HCT116 (cell line): ENCODE measurements at regions not wholly inside any gene's neighbourhood (a gene's known extent, or its start where the extent isn't known, plus 50 kb on each side); places are given as distances from the start of the nearest gene placed in this dataset.

Experiments
- ATAC-seq: fragments of 200-7000 bp; cut with Tn5 transposase; 2 replicates; pipeline ENCODE4 v1.9.1; 2020; ENCODE audit warnings: mild to moderate bottlenecking, moderate library complexity
- BruUV-seq: library from RNA; stranded (reverse); fragments of 400-500 nt; replicated peaks from 2 replicates; lab custom pipeline; 2021; lab: Mats Ljungman, UMichigan
- CTCF ChIA-PET: fragments of 300-600 bp; sonication (Branson Sonifier 250); formaldehyde crosslinking; loops from one replicate; lab custom pipeline; 2021; ENCODE audit warnings: antibody characterized with exemption; lab: Charles Lee
- POLR2A ChIA-PET: fragments of 300-600, 350-600 bp; sonication (Branson Sonifier 250); formaldehyde crosslinking; loops from one replicate; lab custom pipeline; 2021; ENCODE audit warnings: antibody characterized with exemption; lab: Charles Lee
- RAD21 ChIA-PET, 2 experiments: fragments of 300-600 bp; sonication (Branson Sonifier 250); formaldehyde crosslinking; loops; one replicate each; lab custom pipeline; 2023; ENCODE audit warnings: low total read pairs in 2 of 2; ENCODE audit not compliant: uncharacterized antibody in 2 of 2, unreplicated experiment in 2 of 2, low non-redundant PET in 1 of 2; lab: Charles Lee
- DNase-seq: peaks from one replicate; pipeline ENCODE4 v3.0.0-alpha.2; 2010; ENCODE audit warnings: low read depth, low spot score
- H2AFZ ChIP-seq: fragments of 200-600 bp; shearing (Covaris generic), sonication (generic); 2 replicates; pipeline ENCODE4 v1.6.1; 2017; ENCODE audit warnings: low read depth, mixed run types, mixed read lengths, antibody characterized with exemption, low read length; ENCODE audit not compliant: poor library complexity, severe bottlenecking
- H3K27ac ChIP-seq: 2 replicates; pipeline ENCODE4 v1.5.1; 2012; ENCODE audit warnings: low read depth, low read length
- H3K27me3 ChIP-seq: fragments of 200-600 bp; sonication (generic); 2 replicates; pipeline ENCODE4 v1.6.1; 2016; ENCODE audit warnings: mixed run types, low read length, mixed read lengths; ENCODE audit not compliant: insufficient read depth
- H3K36me3 ChIP-seq, 2 experiments: fragments of 200-500 bp in 1 of 2; fragments of 200-600 bp in 1 of 2; sonication (Bioruptor generic) in 1 of 2; sonication (generic) in 1 of 2; 2 replicates each; pipeline versions ENCODE4 v1.5.1 to v1.6.1; 2014 to 2016; ENCODE audit warnings: low read length in 2 of 2, inconsistent platforms in 1 of 2, mixed read lengths in 1 of 2, mixed run types in 1 of 2; ENCODE audit not compliant: insufficient read depth in 2 of 2, control insufficient read depth in 1 of 2
- H3K4me1 ChIP-seq, 2 experiments: fragments of 200-600 bp in 1 of 2; sonication (generic) in 1 of 2; 2 replicates each; pipeline versions ENCODE4 v1.5.1 to v1.6.1; 2012 to 2017; ENCODE audit warnings: low read length in 2 of 2, inconsistent platforms in 1 of 2, mild to moderate bottlenecking in 1 of 2, mixed read lengths in 1 of 2, mixed run types in 1 of 2, moderate library complexity in 1 of 2; ENCODE audit not compliant: insufficient read depth in 2 of 2, control insufficient read depth in 1 of 2
- H3K4me2 ChIP-seq: fragments of 200-600 bp; sonication (generic); 2 replicates; pipeline ENCODE4 v1.6.1; 2017; ENCODE audit warnings: mixed run types, low read length, mixed read lengths
- H3K4me3 ChIP-seq, 2 experiments: fragments of 200-600 bp in 1 of 2; sonication (generic) in 1 of 2; replicated peaks in 1 of 2; 2 replicates each; pipeline ENCODE4 v1.5.1; 2011 to 2016; ENCODE audit warnings: low read length in 2 of 2, control low read depth in 1 of 2, low read depth in 1 of 2, mild to moderate bottlenecking in 1 of 2, mixed read lengths in 1 of 2, mixed run types in 1 of 2
- H3K79me2 ChIP-seq: fragments of 200-600 bp; sonication (generic); 2 replicates; pipeline ENCODE4 v1.6.1; 2017; ENCODE audit warnings: mild to moderate bottlenecking, mixed run types, low read length, moderate library complexity, mixed read lengths; ENCODE audit not compliant: insufficient read depth
- H3K9ac ChIP-seq: fragments of 200-600 bp; sonication (generic); 2 replicates; pipeline ENCODE4 v1.6.1; 2016; ENCODE audit warnings: low read length, mixed read lengths
- H3K9me2 ChIP-seq: fragments of 200-600 bp; sonication (generic), shearing (Covaris generic); 2 replicates; pipeline ENCODE4 v1.6.1; 2017; ENCODE audit warnings: mixed run types, mild to moderate bottlenecking, moderate library complexity; ENCODE audit not compliant: insufficient read depth
- H3K9me3 ChIP-seq, 2 experiments: fragments of 200-500 bp in 1 of 2; fragments of 200-600 bp in 1 of 2; sonication (Bioruptor generic) in 1 of 2; sonication (generic) in 1 of 2; 2 replicates each; pipeline ENCODE4 v1.6.1; 2014 to 2017; ENCODE audit warnings: low read length in 2 of 2, mixed read lengths in 2 of 2, inconsistent platforms in 1 of 2, low read depth in 1 of 2, mild to moderate bottlenecking in 1 of 2, mixed run types in 1 of 2, moderate library complexity in 1 of 2; ENCODE audit not compliant: control insufficient read depth in 1 of 2, insufficient read depth in 1 of 2
- H4K20me1 ChIP-seq: fragments of 200-600 bp; sonication (generic), shearing (Covaris generic); 2 replicates; pipeline ENCODE4 v1.6.1; 2017; ENCODE audit warnings: mixed run types, mild to moderate bottlenecking, moderate library complexity; ENCODE audit not compliant: insufficient read depth
- ATF3 ChIP-seq: IDR thresholded peaks from 2 replicates; pipeline ENCODE4 v1.6.1; 2012
- EGR1 ChIP-seq: IDR thresholded peaks from 2 replicates; pipeline ENCODE4 v1.6.1; 2012; ENCODE audit warnings: low read depth
- EZH2phosphoT487 ChIP-seq: fragments of 200-600 bp; IDR thresholded peaks from 2 replicates; pipeline ENCODE4 v1.6.1; 2018; ENCODE audit warnings: antibody characterized with exemption, borderline replicate concordance
- FOSL1 ChIP-seq: IDR thresholded peaks from 2 replicates; pipeline ENCODE4 v1.6.1; 2012; ENCODE audit warnings: low read depth
- JUND ChIP-seq: IDR thresholded peaks from 2 replicates; pipeline ENCODE4 v1.6.1; 2012
- REST ChIP-seq: IDR thresholded peaks from 2 replicates; pipeline ENCODE4 v1.6.1; 2012; ENCODE audit warnings: low read depth
- SIN3A ChIP-seq: IDR thresholded peaks from 2 replicates; pipeline ENCODE4 v1.6.1; 2012; ENCODE audit warnings: low read depth
- SP1 ChIP-seq: IDR thresholded peaks from 2 replicates; pipeline ENCODE4 v1.6.1; 2012; ENCODE audit warnings: low read depth
- SRF ChIP-seq: IDR thresholded peaks from 2 replicates; pipeline ENCODE4 v1.6.1; 2012; ENCODE audit warnings: low read depth
- YY1 ChIP-seq: IDR thresholded peaks from 2 replicates; pipeline ENCODE4 v1.6.1; 2011; ENCODE audit warnings: low read length, low read depth, moderate library complexity, mild to moderate bottlenecking; ENCODE audit not compliant: insufficient replicate concordance; ENCODE audit errors: extremely low read depth
- ZBTB33 ChIP-seq: IDR thresholded peaks from 2 replicates; pipeline ENCODE4 v1.6.1; 2011; ENCODE audit warnings: mild to moderate bottlenecking, low read length, moderate library complexity; ENCODE audit not compliant: insufficient replicate concordance; ENCODE audit errors: extremely low read depth
- ZFX ChIP-seq: fragments of 450-650 bp; IDR thresholded peaks from 2 replicates; pipeline ENCODE4 v1.6.1; 2017
- ZNF274 ChIP-seq: fragments of 200-500 bp; sonication (Bioruptor generic); IDR thresholded peaks from 2 replicates; pipeline ENCODE4 v1.6.1; 2014; ENCODE audit warnings: mild to moderate bottlenecking, low read depth, low read length, inconsistent platforms
- intact Hi-C: fragments of 100-400 bp; cut with micrococcal nuclease; formaldehyde crosslinking; loops from 2 replicates; pipeline ENCODE4 v1.10.0; 2022

- ATAC-seq = no peak
Measured at GRCh38 chr5:174982485-174982884, 258.1 kb downstream of the MSX2 start.

More at GRCh38 chr5:174982485-174982884, 258.1 kb downstream of the MSX2 start:
- RAD21 ChIA-PET = no interaction called here
- DNase-seq = no peak
- CTCF ChIA-PET = no interaction called here
- Histone ChIP-seq H3K27me3 (no peaks in the 10 kb centered on the region; the same call in 1 of the 2 replicates), H3K4me3 (no peak overlapping the region), H3K79me2 (no peaks in the 10 kb centered on the region), H4K20me1 (no peaks in the 10 kb centered on the region), H3K36me3 (no peaks in the 10 kb centered on the region), H3K27ac (no peak overlapping the region), H3K4me1 (no peaks in the 10 kb centered on the region; a peak in 1 of 4 replicates), H3K4me2 (no peak overlapping the region), H3K9me3 (no peaks in the 10 kb centered on the region), H2AFZ (no peak overlapping the region), H3K9me2 (no peaks in the 10 kb centered on the region), H3K9ac (no peak overlapping the region)
- intact Hi-C loops = no loop called here
- no TSS peak for BruUV-seq
- TF ChIP-seq ZBTB33 (no peak), ZNF274 (no peak), ATF3 (no peak), FOSL1 (no peak), ZFX (no peak), JUND (no peak), YY1 (no peak), EZH2phosphoT487 (no peak), REST (no peak), EGR1 (no peak), SIN3A (no peak), SP1 (no peak), SRF (no peak)
- POLR2A ChIA-PET = no interaction called here
